ENCODE measurements at regions not wholly inside any gene's neighbourhood (a gene's known extent, or its start where the extent isn't known, plus 50 kb on each side); places are given as distances from the start of the nearest gene placed in this dataset.

DNA sequence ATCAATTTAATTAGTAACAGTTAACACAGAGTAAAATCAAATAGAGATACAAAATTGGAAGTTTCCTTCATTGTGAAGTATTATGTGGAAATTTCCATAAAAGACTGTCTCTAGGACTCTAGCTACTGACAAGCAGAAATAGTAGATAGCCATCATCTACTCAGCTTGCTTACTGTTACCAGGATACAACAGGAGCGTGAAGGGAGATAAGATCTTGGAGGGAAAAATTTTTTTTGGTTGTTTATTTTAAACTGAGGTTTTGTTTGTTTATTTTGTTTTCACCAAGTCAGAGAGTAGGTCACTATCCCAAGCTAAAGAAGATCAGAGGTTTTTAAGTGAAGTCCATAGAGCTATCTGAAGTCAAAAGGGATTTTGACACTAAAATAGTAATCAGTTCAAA is 861.3 kb upstream of the MGAT4C start:
- Histone ChIP-seq H3K27me3 (ENCODE audit: insufficient read depth, insufficient read length) (no peaks in the 10 kb centered on the region), H3K4me1 (ENCODE audit: insufficient read depth, insufficient read length) (no peaks in the 10 kb centered on the region), H3K9ac (ENCODE audit: insufficient read length, low read depth) (no peak overlapping the region), H3K36me3 (ENCODE audit: insufficient read depth, insufficient read length, low read length) (no peaks in the 10 kb centered on the region), H3K9me3 (ENCODE audit: insufficient read depth, low read length) (no peaks in the 10 kb centered on the region), H3K4me3 (ENCODE audit: insufficient read length, low read depth) (no peak overlapping the region)
- no peak for DNase-seq (ENCODE audit: low read depth, low spot score)
- TF ChIP-seq ZNF274 (IDR thresholded peaks at IDR 0.05; ENCODE audit: low read depth, low read length) (no peak), YY1 (IDR thresholded peaks at IDR 0.05; ENCODE audit: insufficient read depth, insufficient read length) (no peak), SUZ12 (IDR thresholded peaks at IDR 0.05; ENCODE audit: extremely low read depth, insufficient read depth, insufficient read length) (no peak)

DNA sequence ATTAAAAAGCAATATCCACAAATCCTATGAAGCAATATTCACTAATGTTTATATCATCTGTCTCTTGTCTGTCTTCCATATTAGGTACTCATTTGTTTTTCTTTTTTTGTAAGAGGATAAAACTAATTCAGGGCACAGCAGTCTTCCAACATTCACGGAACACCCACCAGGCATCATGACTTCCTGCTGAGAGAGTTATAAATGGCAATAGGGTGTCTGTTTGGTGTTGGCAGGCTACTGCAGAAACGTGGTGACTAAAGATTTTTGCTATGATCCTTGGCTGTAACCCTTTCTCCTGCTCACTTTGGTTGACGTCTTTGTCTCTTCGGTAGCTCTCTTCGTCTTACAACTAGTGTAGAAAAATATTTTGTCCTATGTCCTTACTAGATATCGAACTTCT is 860.6 kb upstream of the MGAT4C start:
- Histone ChIP-seq H3K4me1 (ENCODE audit: insufficient read depth, insufficient read length) (no peaks in the 10 kb centered on the region), H3K4me3 (ENCODE audit: insufficient read length, low read depth) (no peak overlapping the region), H3K9me3 (ENCODE audit: insufficient read depth, low read length) (no peaks in the 10 kb centered on the region), H3K27me3 (ENCODE audit: insufficient read depth, insufficient read length) (no peaks in the 10 kb centered on the region), H3K9ac (ENCODE audit: insufficient read length, low read depth) (no peak overlapping the region), H3K36me3 (ENCODE audit: insufficient read depth, insufficient read length, low read length) (no peaks in the 10 kb centered on the region)
- no peak for DNase-seq (ENCODE audit: low read depth, low spot score)
- TF ChIP-seq ZNF274 (IDR thresholded peaks at IDR 0.05; ENCODE audit: low read depth, low read length) (no peak), YY1 (IDR thresholded peaks at IDR 0.05; ENCODE audit: insufficient read depth, insufficient read length) (no peak), SUZ12 (IDR thresholded peaks at IDR 0.05; ENCODE audit: extremely low read depth, insufficient read depth, insufficient read length) (no peak)

DNA sequence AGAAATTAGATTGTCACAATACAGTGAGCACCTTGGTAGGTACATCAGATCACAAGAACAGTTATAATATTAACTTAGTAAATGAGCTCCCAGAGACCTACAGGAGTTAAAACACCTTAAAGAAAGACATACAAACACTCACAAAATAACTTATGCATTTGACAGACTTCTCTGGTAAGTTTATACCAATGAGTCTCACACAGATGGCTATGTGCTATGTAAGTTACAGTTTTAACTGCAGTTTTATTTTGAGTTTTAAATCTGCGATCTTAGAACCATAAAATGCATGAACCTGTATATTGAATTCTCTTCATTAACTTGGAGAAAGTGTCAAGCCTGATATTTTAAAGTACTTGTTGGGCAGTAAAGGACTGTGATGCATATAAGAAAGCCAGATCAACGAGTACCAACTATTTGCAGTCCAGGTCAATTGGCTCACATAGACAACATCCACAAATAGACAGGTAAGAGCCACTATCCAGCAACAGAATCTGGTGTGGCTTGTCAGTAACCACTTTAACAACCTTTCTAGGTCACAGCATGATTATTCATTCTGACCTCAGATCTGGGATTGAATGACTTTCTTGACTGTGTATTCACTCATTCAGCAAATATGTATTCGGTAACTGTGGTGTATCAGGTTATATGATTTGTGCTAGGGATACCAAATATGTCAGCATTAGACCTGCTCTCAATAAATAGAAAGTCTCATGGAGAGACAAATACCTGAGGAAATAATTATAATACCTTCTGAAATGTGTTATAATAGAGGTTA is 856.6 kb upstream of the MGAT4C start:
- no peaks in the 10 kb centered on the region for H3K36me3 ChIP-seq (ENCODE audit: insufficient read depth, insufficient read length, low read length)
- no peak for TF ChIP-seq SUZ12 (IDR thresholded peaks at IDR 0.05; ENCODE audit: extremely low read depth, insufficient read depth, insufficient read length)
- no peak for TF ChIP-seq YY1 (IDR thresholded peaks at IDR 0.05; ENCODE audit: insufficient read depth, insufficient read length)
- TF ChIP-seq ZNF274 (IDR thresholded peaks at IDR 0.05; ENCODE audit: low read depth, low read length): no peak
- no peaks in the 10 kb centered on the region for H3K27me3 ChIP-seq (ENCODE audit: insufficient read depth, insufficient read length)
- H3K9me3 ChIP-seq (ENCODE audit: insufficient read depth, low read length): no peaks in the 10 kb centered on the region
- no peak for DNase-seq (ENCODE audit: low read depth, low spot score)
- H3K9ac ChIP-seq (ENCODE audit: insufficient read length, low read depth): no peak overlapping the region
- no peaks in the 10 kb centered on the region for H3K4me1 ChIP-seq (ENCODE audit: insufficient read depth, insufficient read length)
- no peak overlapping the region for H3K4me3 ChIP-seq (ENCODE audit: insufficient read length, low read depth)

DNA sequence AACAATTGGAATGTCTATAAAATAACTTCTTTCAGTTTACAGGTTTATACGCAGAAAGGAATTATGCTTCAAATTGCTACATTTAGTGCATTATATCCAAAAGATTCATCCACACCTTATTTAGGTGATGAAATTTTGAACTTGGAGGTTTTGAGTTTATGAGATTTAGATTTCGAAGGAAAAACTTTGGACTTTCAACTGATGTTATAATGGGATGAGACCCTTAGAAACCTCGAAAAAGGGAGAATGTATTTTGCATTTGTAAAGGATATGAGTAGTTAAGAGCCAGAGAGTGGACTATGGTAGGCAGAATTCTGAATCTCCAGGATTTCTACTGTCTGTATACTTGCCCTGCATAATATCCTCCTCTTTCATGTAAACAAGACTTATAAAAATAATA is 851.6 kb upstream of the MGAT4C start:
- Histone ChIP-seq H3K9ac (ENCODE audit: insufficient read length, low read depth) (no peak overlapping the region), H3K27me3 (ENCODE audit: insufficient read depth, insufficient read length) (no peaks in the 10 kb centered on the region), H3K4me3 (ENCODE audit: insufficient read length, low read depth) (no peak overlapping the region), H3K9me3 (ENCODE audit: insufficient read depth, low read length) (no peaks in the 10 kb centered on the region), H3K36me3 (ENCODE audit: insufficient read depth, insufficient read length, low read length) (no peaks in the 10 kb centered on the region), H3K4me1 (ENCODE audit: insufficient read depth, insufficient read length) (no peaks in the 10 kb centered on the region)
- no peak for DNase-seq (ENCODE audit: low read depth, low spot score)
- TF ChIP-seq ZNF274 (IDR thresholded peaks at IDR 0.05; ENCODE audit: low read depth, low read length) (no peak), SUZ12 (IDR thresholded peaks at IDR 0.05; ENCODE audit: extremely low read depth, insufficient read depth, insufficient read length) (no peak), YY1 (IDR thresholded peaks at IDR 0.05; ENCODE audit: insufficient read depth, insufficient read length) (no peak)

DNA sequence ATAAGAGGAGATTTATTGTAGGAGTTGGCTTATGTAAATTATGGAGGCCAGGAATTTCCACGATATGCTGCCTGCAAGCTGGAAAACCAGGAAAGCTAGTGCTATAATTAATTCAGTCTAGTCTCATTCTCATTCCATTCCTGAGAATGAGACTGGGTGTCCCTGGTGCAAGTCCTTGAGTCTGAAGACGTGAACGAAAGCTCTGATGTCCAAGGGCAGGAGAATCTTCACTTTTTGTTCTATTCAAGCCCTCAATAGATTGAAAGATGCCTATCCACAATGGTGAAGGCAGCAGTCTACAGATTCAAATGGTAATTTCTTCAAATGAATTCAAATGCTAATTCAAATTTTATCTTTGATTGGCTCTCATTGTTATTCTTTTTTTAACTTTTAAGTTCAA is 851.1 kb upstream of the MGAT4C start:
- no peak for TF ChIP-seq YY1 (IDR thresholded peaks at IDR 0.05; ENCODE audit: insufficient read depth, insufficient read length)
- no peak for TF ChIP-seq SUZ12 (IDR thresholded peaks at IDR 0.05; ENCODE audit: extremely low read depth, insufficient read depth, insufficient read length)
- no peak for TF ChIP-seq ZNF274 (IDR thresholded peaks at IDR 0.05; ENCODE audit: low read depth, low read length)
- H3K4me1 ChIP-seq (ENCODE audit: insufficient read depth, insufficient read length): no peaks in the 10 kb centered on the region
- H3K9ac ChIP-seq (ENCODE audit: insufficient read length, low read depth): no peak overlapping the region
- H3K9me3 ChIP-seq (ENCODE audit: insufficient read depth, low read length): no peaks in the 10 kb centered on the region
- no peaks in the 10 kb centered on the region for H3K36me3 ChIP-seq (ENCODE audit: insufficient read depth, insufficient read length, low read length)
- no peak for DNase-seq (ENCODE audit: low read depth, low spot score)
- no peak overlapping the region for H3K4me3 ChIP-seq (ENCODE audit: insufficient read length, low read depth)
- H3K27me3 ChIP-seq (ENCODE audit: insufficient read depth, insufficient read length): no peaks in the 10 kb centered on the region

DNA sequence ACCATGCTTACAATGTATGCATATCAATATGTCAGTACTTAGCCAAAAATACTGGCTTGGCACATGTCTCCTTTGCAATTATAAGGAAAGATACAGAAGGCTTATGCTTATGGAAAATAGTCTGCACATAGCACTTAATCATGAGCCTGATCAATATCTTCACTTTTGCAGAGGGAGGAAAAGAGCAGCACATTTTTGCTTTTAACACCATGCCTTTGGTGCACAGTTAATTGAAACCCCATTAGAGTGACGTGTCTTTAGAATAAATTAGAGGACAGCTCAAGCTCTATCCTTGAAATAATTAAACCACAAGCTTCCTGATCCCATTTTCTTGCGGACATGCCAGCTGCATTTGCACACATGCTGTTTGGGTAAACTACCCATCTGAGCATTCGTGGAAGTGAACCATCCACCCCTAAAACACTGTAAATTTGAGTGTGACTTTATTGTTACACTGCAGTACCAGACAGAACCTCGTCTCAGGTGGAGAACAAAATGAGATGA is 839.9 kb upstream of the MGAT4C start:
- Histone ChIP-seq H3K4me1 (ENCODE audit: insufficient read depth, insufficient read length) (no peaks in the 10 kb centered on the region), H3K36me3 (ENCODE audit: insufficient read depth, insufficient read length, low read length) (no peaks in the 10 kb centered on the region), H3K27me3 (ENCODE audit: insufficient read depth, insufficient read length) (no peaks in the 10 kb centered on the region), H3K9me3 (ENCODE audit: insufficient read depth, low read length) (no peaks in the 10 kb centered on the region), H3K4me3 (ENCODE audit: insufficient read length, low read depth) (no peak overlapping the region), H3K9ac (ENCODE audit: insufficient read length, low read depth) (no peak overlapping the region)
- no peak for DNase-seq (ENCODE audit: low read depth, low spot score)
- TF ChIP-seq YY1 (IDR thresholded peaks at IDR 0.05; ENCODE audit: insufficient read depth, insufficient read length) (no peak), ZNF274 (IDR thresholded peaks at IDR 0.05; ENCODE audit: low read depth, low read length) (no peak), SUZ12 (IDR thresholded peaks at IDR 0.05; ENCODE audit: extremely low read depth, insufficient read depth, insufficient read length) (no peak)

DNA sequence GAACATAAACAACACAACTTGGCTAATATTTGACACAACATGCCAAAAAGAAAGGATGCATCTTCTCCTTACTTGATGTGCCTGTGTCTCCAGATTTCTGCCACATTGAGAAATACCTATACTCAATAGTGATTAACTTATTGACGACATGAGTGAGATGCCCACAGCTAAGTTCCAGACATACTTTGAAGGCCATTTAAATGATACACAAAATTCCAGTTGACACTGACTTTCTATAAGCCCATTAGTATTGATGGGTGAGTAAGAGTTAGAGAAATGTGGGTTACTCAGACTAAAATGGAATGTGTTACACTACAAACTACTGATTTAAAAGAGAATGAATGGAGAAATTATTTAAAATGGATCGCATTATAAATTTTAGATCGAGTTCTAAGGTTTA is 838.2 kb upstream of the MGAT4C start:
- Histone ChIP-seq H3K4me1 (ENCODE audit: insufficient read depth, insufficient read length) (no peaks in the 10 kb centered on the region), H3K4me3 (ENCODE audit: insufficient read length, low read depth) (no peak overlapping the region), H3K36me3 (ENCODE audit: insufficient read depth, insufficient read length, low read length) (no peaks in the 10 kb centered on the region), H3K27me3 (ENCODE audit: insufficient read depth, insufficient read length) (no peaks in the 10 kb centered on the region), H3K9me3 (ENCODE audit: insufficient read depth, low read length) (no peaks in the 10 kb centered on the region), H3K9ac (ENCODE audit: insufficient read length, low read depth) (no peak overlapping the region)
- no peak for DNase-seq (ENCODE audit: low read depth, low spot score)
- no peak for TF ChIP-seq YY1 (IDR thresholded peaks at IDR 0.05; ENCODE audit: insufficient read depth, insufficient read length)
- TF ChIP-seq ZNF274 (IDR thresholded peaks at IDR 0.05; ENCODE audit: low read depth, low read length): no peak
- TF ChIP-seq SUZ12 (IDR thresholded peaks at IDR 0.05; ENCODE audit: extremely low read depth, insufficient read depth, insufficient read length): no peak
